Fibroblast of peridontal ligament (primary cell): ENCODE measurements at regions not wholly inside any gene's neighbourhood (a gene's known extent, or its start where the extent isn't known, plus 50 kb on each side); places are given as distances from the start of the nearest gene placed in this dataset.

Experiments used
- DNase-seq: peaks from one replicate; pipeline ENCODE4 v3.0.0-alpha.2; 2010; ENCODE audit errors: extremely low read depth

- no peak for DNase-seq
These were observed 1114.5 kb downstream of the RAPGEF2 start for GRCh38 chr4:160217352-160217751.

- no peak for DNase-seq
These were observed 1121.2 kb downstream of the RAPGEF2 start for GRCh38 chr4:160224049-160224448.

- DNase-seq: no peak
These were observed 1130.3 kb downstream of the RAPGEF2 start for GRCh38 chr4:160233141-160233540.

GRCh38 chr4:160235285-160235684 lies 1132.4 kb downstream of the RAPGEF2 start:
- DNase-seq: no peak

GRCh38 chr4:160235771-160236170 lies 1132.9 kb downstream of the RAPGEF2 start:
- no peak for DNase-seq

- no peak for DNase-seq
These were observed 1135.9 kb downstream of the RAPGEF2 start for GRCh38 chr4:160238790-160239189.

GRCh38 chr4:160247091-160247656 lies 1144.3 kb downstream of the RAPGEF2 start:
- DNase-seq: no peak

- no peak for DNase-seq
These were observed 1148.8 kb downstream of the RAPGEF2 start for GRCh38 chr4:160251522-160252170.

GRCh38 chr4:160257318-160257717 lies 1154.4 kb downstream of the RAPGEF2 start:
- DNase-seq: no peak

GRCh38 chr4:160265014-160265413 lies 1162.1 kb downstream of the RAPGEF2 start:
- no peak for DNase-seq

- no peak for DNase-seq
These were observed 1163.0 kb downstream of the RAPGEF2 start for GRCh38 chr4:160265836-160266235.

- DNase-seq: no peak
These were observed 1174.0 kb downstream of the RAPGEF2 start for GRCh38 chr4:160276785-160277325.

- DNase-seq: no peak
These were observed 1180.2 kb downstream of the RAPGEF2 start for GRCh38 chr4:160283081-160283480.

GRCh38 chr4:160284516-160284915 lies 1181.6 kb downstream of the RAPGEF2 start:
- DNase-seq: no peak

GRCh38 chr4:160286051-160286450 lies 1183.2 kb downstream of the RAPGEF2 start:
- DNase-seq: no peak

- DNase-seq: no peak
These were observed 1193.6 kb downstream of the RAPGEF2 start for GRCh38 chr4:160296476-160296875.

- DNase-seq: no peak
These were observed 1196.3 kb downstream of the RAPGEF2 start for GRCh38 chr4:160299177-160299576.

GRCh38 chr4:160299608-160300007 lies 1196.7 kb downstream of the RAPGEF2 start:
- DNase-seq: no peak

GRCh38 chr4:160316036-160316435 lies 1213.2 kb downstream of the RAPGEF2 start:
- DNase-seq: no peak

GRCh38 chr4:160318567-160319220 lies 1215.8 kb downstream of the RAPGEF2 start:
- DNase-seq: no peak

GRCh38 chr4:160319221-160319867 lies 1216.5 kb downstream of the RAPGEF2 start:
- DNase-seq: no peak

- DNase-seq: no peak
These were observed 1217.0 kb downstream of the RAPGEF2 start for GRCh38 chr4:160319868-160320260.

GRCh38 chr4:160326110-160326509 lies 1223.2 kb downstream of the RAPGEF2 start:
- no peak for DNase-seq
